ENCODE measurements at regions not wholly inside any gene's neighbourhood (a gene's known extent, or its start where the extent isn't known, plus 50 kb on each side); places are given as distances from the start of the nearest gene placed in this dataset.

- ChIA-PET POLR2A (ENCODE audit: unreplicated experiment) (no interaction called here), CTCF (no interaction called here)
- Histone ChIP-seq H3K9me3 (ENCODE audit: low read length) (no peaks in the 10 kb centered on the region), H4K20me1 (ENCODE audit: low read length) (no peaks in the 10 kb centered on the region), H3K36me3 (ENCODE audit: low read depth, low read length) (no peaks in the 10 kb centered on the region), H3K4me2 (ENCODE audit: low read length) (no peak overlapping the region), H3K79me2 (ENCODE audit: low read length) (no peaks in the 10 kb centered on the region), H3K4me1 (ENCODE audit: insufficient read depth, low read length) (peaks cover 6% of the 10 kb centered on the region; the same call in 1 of the 2 replicates), H3K27ac (ENCODE audit: low read length) (no peak overlapping the region), H3K9me2 (replicated peaks; ENCODE audit: low read length) (no peaks in the 10 kb centered on the region), H3K4me3 (ENCODE audit: low read length) (no peak overlapping the region), H2AFZ (ENCODE audit: low read length) (no peak overlapping the region), H3K9ac (ENCODE audit: low read length) (no peak overlapping the region), H3K27me3 (ENCODE audit: low read length) (no peaks in the 10 kb centered on the region), H3F3A (ENCODE audit: low read length, unreplicated experiment) (no peaks in the 10 kb centered on the region)
- no peak for DNase-seq
- no TSS peak for BruUV-seq (replicated peaks)
- no peak for ATAC-seq
- intact Hi-C loops (cut with micrococcal nuclease): no loop called here
- TF ChIP-seq EZH2phosphoT487 (IDR thresholded peaks at IDR 0.05; ENCODE audit: borderline replicate concordance, low read length): no peak
- no peak for TF ChIP-seq EZH2 (IDR thresholded peaks at IDR 0.05; ENCODE audit: low read length, unreplicated experiment)
- TF ChIP-seq CTCF (conservative IDR thresholded peaks at IDR 0.05; ENCODE audit: low read depth, low read length): no peak
These were observed 133.1 kb upstream of the COL21A1 start for GRCh38 chr6:56380476-56380875.

GRCh38 chr6:56378966-56379585 lies 131.7 kb upstream of the COL21A1 start:
- peaks cover 6% of the 10 kb centered on the region; the same call in 1 of the 2 replicates for H3K4me1 ChIP-seq (ENCODE audit: insufficient read depth, low read length)
- intact Hi-C loops (cut with micrococcal nuclease): no loop called here
- ATAC-seq: no peak

More at GRCh38 chr6:56378966-56379585, 131.7 kb upstream of the COL21A1 start:
- Histone ChIP-seq H3K27me3 (ENCODE audit: low read length) (no peaks in the 10 kb centered on the region), H3K9me3 (ENCODE audit: low read length) (no peaks in the 10 kb centered on the region), H3K4me3 (ENCODE audit: low read length) (no peak overlapping the region), H3K9me2 (replicated peaks; ENCODE audit: low read length) (no peaks in the 10 kb centered on the region), H3K79me2 (ENCODE audit: low read length) (no peaks in the 10 kb centered on the region), H3K4me2 (ENCODE audit: low read length) (no peak overlapping the region), H3K36me3 (ENCODE audit: low read depth, low read length) (no peaks in the 10 kb centered on the region), H3K9ac (ENCODE audit: low read length) (no peak overlapping the region), H3F3A (ENCODE audit: low read length, unreplicated experiment) (no peaks in the 10 kb centered on the region), H3K27ac (ENCODE audit: low read length) (no peak overlapping the region), H2AFZ (ENCODE audit: low read length) (no peak overlapping the region), H4K20me1 (ENCODE audit: low read length) (no peaks in the 10 kb centered on the region)
- POLR2A ChIA-PET (ENCODE audit: unreplicated experiment): no interaction called here
- TF ChIP-seq CTCF (conservative IDR thresholded peaks at IDR 0.05; ENCODE audit: low read depth, low read length) (no peak), EZH2phosphoT487 (IDR thresholded peaks at IDR 0.05; ENCODE audit: borderline replicate concordance, low read length) (no peak), EZH2 (IDR thresholded peaks at IDR 0.05; ENCODE audit: low read length, unreplicated experiment) (no peak)
- no peak for DNase-seq
- no TSS peak for BruUV-seq (replicated peaks)
- CTCF ChIA-PET: no interaction called here
